GM13976 (cell line): ENCODE measurements at regions not wholly inside any gene's neighbourhood (a gene's known extent, or its start where the extent isn't known, plus 50 kb on each side); places are given as distances from the start of the nearest gene placed in this dataset.

Experiments used
- DNase-seq: peaks from one replicate; pipeline ENCODE4 v3.0.0; 2012; ENCODE audit warnings: low spot score
- in situ Hi-C: fragments of 300-500 bp; cut with MboI; formaldehyde crosslinking; loops from one replicate; pipeline ENCODE4 v1.12.0; 2022; ENCODE audit warnings: low sequenced_read_pairs, mixed read lengths, inconsistent platforms; ENCODE audit not compliant: unreplicated experiment
- TF ChIP-seq, protein P1 (sequence below): IDR thresholded peaks from 2 replicates; pipeline ENCODE4 v1.5.1; 2012; ENCODE audit warnings: borderline replicate concordance, mild to moderate bottlenecking; ENCODE audit not compliant: insufficient read depth; ENCODE audit errors: extremely low read depth, missing control alignments, control extremely low read depth

DNA sequence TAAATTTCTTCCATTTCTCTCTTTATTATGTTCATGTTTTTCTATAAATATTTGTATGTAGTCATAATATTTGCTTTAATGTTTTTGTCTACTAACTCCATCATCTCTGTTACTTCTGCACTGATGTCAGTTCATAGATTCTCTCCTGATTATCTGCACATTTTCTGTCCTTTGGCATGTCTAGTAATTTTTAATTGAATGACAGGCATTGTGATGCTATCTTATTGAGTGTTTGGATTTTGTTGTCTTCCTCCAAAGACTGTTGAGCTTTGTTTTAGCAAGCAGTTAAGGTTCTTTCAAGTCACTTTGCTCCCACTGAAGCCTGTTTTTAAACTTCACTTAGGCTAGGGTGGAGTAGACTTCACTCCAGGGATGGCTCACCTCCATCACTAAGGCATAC, 276.8 kb downstream of the DLEU7 start:
- no peak for DNase-seq
- in situ Hi-C loops: no loop called here
- TF ChIP-seq, protein P1, sequence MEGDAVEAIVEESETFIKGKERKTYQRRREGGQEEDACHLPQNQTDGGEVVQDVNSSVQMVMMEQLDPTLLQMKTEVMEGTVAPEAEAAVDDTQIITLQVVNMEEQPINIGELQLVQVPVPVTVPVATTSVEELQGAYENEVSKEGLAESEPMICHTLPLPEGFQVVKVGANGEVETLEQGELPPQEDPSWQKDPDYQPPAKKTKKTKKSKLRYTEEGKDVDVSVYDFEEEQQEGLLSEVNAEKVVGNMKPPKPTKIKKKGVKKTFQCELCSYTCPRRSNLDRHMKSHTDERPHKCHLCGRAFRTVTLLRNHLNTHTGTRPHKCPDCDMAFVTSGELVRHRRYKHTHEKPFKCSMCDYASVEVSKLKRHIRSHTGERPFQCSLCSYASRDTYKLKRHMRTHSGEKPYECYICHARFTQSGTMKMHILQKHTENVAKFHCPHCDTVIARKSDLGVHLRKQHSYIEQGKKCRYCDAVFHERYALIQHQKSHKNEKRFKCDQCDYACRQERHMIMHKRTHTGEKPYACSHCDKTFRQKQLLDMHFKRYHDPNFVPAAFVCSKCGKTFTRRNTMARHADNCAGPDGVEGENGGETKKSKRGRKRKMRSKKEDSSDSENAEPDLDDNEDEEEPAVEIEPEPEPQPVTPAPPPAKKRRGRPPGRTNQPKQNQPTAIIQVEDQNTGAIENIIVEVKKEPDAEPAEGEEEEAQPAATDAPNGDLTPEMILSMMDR: no peak

GRCh38 chr13:50572129-50572528, 271.4 kb downstream of the DLEU7 start:
- TF ChIP-seq, protein P1: no peak
- in situ Hi-C loops: no loop called here
- no peak for DNase-seq

DNA sequence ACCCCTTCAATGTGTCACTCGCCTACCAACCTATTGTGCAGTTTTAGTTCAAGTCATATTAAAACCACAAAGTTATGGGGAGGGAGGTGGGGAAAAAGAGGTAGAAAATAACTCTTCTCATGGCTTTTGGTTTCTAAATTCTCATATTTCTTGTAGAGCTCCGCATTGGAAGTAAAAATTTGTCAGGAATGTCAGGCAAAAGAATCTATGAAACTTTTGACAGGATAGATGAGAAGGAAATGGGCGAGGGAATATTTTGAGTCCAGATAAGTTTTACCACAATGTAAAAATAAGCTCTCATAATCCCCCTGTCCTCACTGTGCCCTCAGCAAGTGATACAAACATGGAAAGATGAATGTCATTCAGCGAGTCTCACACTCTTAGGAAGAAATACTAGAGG, 270.4 kb downstream of the DLEU7 start:
- TF ChIP-seq, protein P1: no peak
- in situ Hi-C loops: no loop called here
- no peak for DNase-seq

DNA sequence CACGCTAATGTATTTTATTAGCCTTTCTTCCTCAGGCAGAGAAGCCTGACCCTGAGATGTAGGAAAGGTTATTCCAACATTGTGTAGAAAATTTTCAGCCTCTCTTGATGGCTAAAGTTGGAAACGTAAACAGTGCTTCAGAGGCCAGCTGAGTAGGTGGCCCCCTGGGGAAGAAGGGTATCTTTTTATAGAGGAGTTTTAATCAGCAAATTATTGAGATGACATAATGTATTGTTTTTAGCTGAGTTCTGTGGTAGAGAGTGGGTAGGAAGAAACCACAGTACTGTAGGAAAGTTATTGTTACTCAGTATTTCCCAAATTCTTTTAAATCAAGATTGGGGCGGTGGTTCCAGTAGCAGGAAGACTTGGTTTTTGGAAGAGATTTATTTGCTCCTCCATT, 268.8 kb downstream of the DLEU7 start:
- TF ChIP-seq, protein P1: no peak
- DNase-seq: no peak
- in situ Hi-C loops: no loop called here

DNA sequence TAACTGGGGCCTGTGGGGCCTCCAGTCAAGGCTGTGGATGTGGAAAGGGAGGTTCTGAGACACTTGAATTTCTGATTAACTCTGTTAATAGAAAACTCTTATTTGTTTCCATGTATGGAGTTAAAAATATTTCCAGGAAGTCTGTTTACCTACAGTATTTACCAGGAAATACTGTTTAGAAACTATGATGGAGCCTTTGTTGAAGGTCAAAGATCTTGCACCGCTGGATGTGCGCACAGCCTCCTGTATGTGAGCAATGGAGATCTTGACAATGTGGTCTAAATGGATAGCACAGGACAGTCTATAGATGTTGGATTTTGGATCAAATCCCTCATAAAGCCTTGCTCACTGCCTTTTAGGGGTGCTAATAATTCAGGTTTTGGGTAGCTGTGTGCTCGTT, 268.4 kb downstream of the DLEU7 start:
- no peak for DNase-seq
- TF ChIP-seq, protein P1: no peak
- in situ Hi-C loops: no loop called here

DNA sequence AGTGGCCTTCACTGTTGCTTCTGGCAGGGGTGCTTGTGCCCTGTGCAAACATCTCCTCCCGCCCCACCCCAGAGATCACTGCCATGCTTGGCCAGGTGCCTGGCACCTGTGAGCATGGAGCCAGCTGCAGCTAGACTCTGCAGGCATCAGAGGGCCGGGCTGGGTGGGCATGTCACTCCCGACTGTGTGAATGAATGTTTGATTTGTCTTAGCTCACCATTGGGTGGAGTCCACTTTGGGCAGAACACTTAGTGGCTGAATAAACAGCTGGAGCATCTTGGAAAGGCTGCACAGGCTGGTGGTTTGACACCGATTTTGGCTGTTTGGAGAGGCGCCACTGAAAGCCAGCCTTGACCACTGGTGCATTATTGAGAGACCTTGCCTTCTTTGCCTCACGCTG, 267.3 kb downstream of the DLEU7 start:
- DNase-seq: no peak
- TF ChIP-seq, protein P1: no peak
- in situ Hi-C loops: no loop called here

- TF ChIP-seq, protein P1: no peak
- DNase-seq: no peak
- in situ Hi-C loops: no loop called here
Measured at GRCh38 chr13:50577806-50578205, 265.7 kb downstream of the DLEU7 start.
